ENCODE measurements at regions not wholly inside any gene's neighbourhood (a gene's known extent, or its start where the extent isn't known, plus 50 kb on each side); places are given as distances from the start of the nearest gene placed in this dataset.

DNA sequence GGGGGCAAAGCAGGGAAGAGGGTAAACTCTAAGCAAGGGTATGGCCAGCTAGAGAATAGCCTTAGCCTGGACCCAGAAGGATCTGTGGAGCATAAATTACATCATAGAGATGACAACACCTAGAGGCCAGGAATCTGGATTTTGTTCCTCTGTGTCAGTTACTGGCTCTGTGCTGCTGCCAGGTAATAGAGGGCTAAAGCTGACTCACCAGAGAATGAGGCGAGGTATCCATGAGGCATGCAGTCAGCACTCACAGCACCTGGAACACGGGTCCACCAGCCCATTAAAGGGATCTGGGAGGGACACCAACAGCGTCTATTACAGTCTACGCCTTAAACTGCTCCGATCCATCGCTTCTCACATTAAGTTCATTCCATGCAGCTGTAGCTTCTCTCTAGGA lies 74.9 kb upstream of the CMKLR1 start:
- TF ChIP-seq POLR2AphosphoS5 (IDR thresholded peaks at IDR 0.05; ENCODE audit: low read depth, low read length) (no peak), TCF7L2 (IDR thresholded peaks at IDR 0.05; ENCODE audit: low read depth, low read length) (no peak), SIN3A (IDR thresholded peaks at IDR 0.05; ENCODE audit: borderline replicate concordance, insufficient read depth, low read depth, low read length) (no peak)
- TF ChIP-seq, protein P1, sequence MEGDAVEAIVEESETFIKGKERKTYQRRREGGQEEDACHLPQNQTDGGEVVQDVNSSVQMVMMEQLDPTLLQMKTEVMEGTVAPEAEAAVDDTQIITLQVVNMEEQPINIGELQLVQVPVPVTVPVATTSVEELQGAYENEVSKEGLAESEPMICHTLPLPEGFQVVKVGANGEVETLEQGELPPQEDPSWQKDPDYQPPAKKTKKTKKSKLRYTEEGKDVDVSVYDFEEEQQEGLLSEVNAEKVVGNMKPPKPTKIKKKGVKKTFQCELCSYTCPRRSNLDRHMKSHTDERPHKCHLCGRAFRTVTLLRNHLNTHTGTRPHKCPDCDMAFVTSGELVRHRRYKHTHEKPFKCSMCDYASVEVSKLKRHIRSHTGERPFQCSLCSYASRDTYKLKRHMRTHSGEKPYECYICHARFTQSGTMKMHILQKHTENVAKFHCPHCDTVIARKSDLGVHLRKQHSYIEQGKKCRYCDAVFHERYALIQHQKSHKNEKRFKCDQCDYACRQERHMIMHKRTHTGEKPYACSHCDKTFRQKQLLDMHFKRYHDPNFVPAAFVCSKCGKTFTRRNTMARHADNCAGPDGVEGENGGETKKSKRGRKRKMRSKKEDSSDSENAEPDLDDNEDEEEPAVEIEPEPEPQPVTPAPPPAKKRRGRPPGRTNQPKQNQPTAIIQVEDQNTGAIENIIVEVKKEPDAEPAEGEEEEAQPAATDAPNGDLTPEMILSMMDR (IDR thresholded peaks at IDR 0.05) = no peak
- TF ChIP-seq, protein P2, sequence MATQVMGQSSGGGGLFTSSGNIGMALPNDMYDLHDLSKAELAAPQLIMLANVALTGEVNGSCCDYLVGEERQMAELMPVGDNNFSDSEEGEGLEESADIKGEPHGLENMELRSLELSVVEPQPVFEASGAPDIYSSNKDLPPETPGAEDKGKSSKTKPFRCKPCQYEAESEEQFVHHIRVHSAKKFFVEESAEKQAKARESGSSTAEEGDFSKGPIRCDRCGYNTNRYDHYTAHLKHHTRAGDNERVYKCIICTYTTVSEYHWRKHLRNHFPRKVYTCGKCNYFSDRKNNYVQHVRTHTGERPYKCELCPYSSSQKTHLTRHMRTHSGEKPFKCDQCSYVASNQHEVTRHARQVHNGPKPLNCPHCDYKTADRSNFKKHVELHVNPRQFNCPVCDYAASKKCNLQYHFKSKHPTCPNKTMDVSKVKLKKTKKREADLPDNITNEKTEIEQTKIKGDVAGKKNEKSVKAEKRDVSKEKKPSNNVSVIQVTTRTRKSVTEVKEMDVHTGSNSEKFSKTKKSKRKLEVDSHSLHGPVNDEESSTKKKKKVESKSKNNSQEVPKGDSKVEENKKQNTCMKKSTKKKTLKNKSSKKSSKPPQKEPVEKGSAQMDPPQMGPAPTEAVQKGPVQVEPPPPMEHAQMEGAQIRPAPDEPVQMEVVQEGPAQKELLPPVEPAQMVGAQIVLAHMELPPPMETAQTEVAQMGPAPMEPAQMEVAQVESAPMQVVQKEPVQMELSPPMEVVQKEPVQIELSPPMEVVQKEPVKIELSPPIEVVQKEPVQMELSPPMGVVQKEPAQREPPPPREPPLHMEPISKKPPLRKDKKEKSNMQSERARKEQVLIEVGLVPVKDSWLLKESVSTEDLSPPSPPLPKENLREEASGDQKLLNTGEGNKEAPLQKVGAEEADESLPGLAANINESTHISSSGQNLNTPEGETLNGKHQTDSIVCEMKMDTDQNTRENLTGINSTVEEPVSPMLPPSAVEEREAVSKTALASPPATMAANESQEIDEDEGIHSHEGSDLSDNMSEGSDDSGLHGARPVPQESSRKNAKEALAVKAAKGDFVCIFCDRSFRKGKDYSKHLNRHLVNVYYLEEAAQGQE (IDR thresholded peaks at IDR 0.05; ENCODE audit: insufficient read depth in 1 of 2, low read depth in 2 of 2, low read length in 1 of 2) = no peak
